Kidney (tissue), 13 donors: ENCODE measurements at regions not wholly inside any gene's neighbourhood (a gene's known extent, or its start where the extent isn't known, plus 50 kb on each side); places are given as distances from the start of the nearest gene placed in this dataset.

Experiments used
- DNase-seq, 5 donors: peaks; one replicate each; pipeline ENCODE4 v3.0.0-alpha.2; 2013 to 2020
- FAIRE-seq: peaks from 2 replicates; lab custom pipeline; 2012; peaks lifted over from hg19 to GRCh38; lab: Jason Lieb, UNC
- H3K27ac ChIP-seq, 2 donors: one replicate each; pipeline ENCODE4 v1.7.0; 2013; ENCODE audit warnings: low read depth in 2 of 2, low read length in 2 of 2, inconsistent platforms in 1 of 2
- H3K27me3 ChIP-seq: one replicate; pipeline ENCODE4 v1.7.1; 2013; ENCODE audit warnings: low read length, inconsistent platforms; ENCODE audit not compliant: control insufficient read depth, insufficient read depth
- H3K36me3 ChIP-seq, 3 donors: one replicate each; pipeline versions ENCODE4 v1.7.0 to v1.7.1; 2013; ENCODE audit warnings: low read length in 3 of 3, control low read depth in 1 of 3, inconsistent platforms in 1 of 3; ENCODE audit not compliant: insufficient read depth in 3 of 3, control insufficient read depth in 2 of 3
- H3K4me1 ChIP-seq, 3 donors: one replicate each; pipeline versions ENCODE4 v1.7.0 to v1.7.1; 2013; ENCODE audit warnings: low read length in 3 of 3, inconsistent platforms in 1 of 3, low read depth in 1 of 3; ENCODE audit not compliant: control insufficient read depth in 2 of 3, insufficient read depth in 2 of 3
- H3K4me3 ChIP-seq, 3 donors: one replicate each; pipeline versions ENCODE4 v1.7.0 to v1.8.1; 2013; ENCODE audit warnings: low read length in 3 of 3, control low read depth in 1 of 3, inconsistent platforms in 1 of 3
- H3K9ac ChIP-seq, 3 donors: one replicate each; pipeline versions ENCODE4 v1.7.0 to v1.7.1; 2013; ENCODE audit warnings: low read length in 3 of 3, control low read depth in 1 of 3, inconsistent platforms in 1 of 3
- H3K9me3 ChIP-seq, 3 donors: one replicate each; pipeline versions ENCODE4 v1.7.0 to v1.7.1; 2013; ENCODE audit warnings: low read length in 3 of 3, control low read depth in 1 of 3, inconsistent platforms in 1 of 3; ENCODE audit not compliant: control insufficient read depth in 2 of 3, insufficient read depth in 1 of 3
- intact Hi-C: fragments of 100-400 bp; cut with DNase I; formaldehyde crosslinking; loops from one replicate; pipeline ENCODE4 v1.11.1; 2022
- TF ChIP-seq, protein P1 (sequence below): IDR thresholded peaks from 3 replicates; pipeline ENCODE4 v1.5.1; 2012; ENCODE audit warnings: mild to moderate bottlenecking, moderate library complexity, borderline replicate concordance; ENCODE audit not compliant: insufficient read depth; ENCODE audit errors: extremely low read depth
- donor health status: control.
- donor health status: control.
- donor health status: control.
- donor health status: control.
- donor health status: control.
- donor health status: DM: yes; HTN: yes; CAD: no.
- donor health status: Normal renal cell carcinoma (clear cell type).

GRCh38 chr17:77771587-77771986 is 186.9 kb upstream of the TNRC6C start:
- TF ChIP-seq, protein P1, sequence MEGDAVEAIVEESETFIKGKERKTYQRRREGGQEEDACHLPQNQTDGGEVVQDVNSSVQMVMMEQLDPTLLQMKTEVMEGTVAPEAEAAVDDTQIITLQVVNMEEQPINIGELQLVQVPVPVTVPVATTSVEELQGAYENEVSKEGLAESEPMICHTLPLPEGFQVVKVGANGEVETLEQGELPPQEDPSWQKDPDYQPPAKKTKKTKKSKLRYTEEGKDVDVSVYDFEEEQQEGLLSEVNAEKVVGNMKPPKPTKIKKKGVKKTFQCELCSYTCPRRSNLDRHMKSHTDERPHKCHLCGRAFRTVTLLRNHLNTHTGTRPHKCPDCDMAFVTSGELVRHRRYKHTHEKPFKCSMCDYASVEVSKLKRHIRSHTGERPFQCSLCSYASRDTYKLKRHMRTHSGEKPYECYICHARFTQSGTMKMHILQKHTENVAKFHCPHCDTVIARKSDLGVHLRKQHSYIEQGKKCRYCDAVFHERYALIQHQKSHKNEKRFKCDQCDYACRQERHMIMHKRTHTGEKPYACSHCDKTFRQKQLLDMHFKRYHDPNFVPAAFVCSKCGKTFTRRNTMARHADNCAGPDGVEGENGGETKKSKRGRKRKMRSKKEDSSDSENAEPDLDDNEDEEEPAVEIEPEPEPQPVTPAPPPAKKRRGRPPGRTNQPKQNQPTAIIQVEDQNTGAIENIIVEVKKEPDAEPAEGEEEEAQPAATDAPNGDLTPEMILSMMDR: no peak
- H3K9me3 ChIP-seq: no peaks in the 10 kb centered on the region
- H3K4me3 ChIP-seq: no peak overlapping the region
- H3K27ac ChIP-seq: no peak overlapping the region
- H3K36me3 ChIP-seq: no peaks in the 10 kb centered on the region
- no peak overlapping the region for H3K9ac ChIP-seq
- FAIRE-seq (no peak), DNase-seq (no peak)
- no peaks in the 10 kb centered on the region for H3K27me3 ChIP-seq
- H3K4me1 ChIP-seq: no peaks in the 10 kb centered on the region
- intact Hi-C loops: no loop called here

- FAIRE-seq (no peak), DNase-seq (no peak)
- Histone ChIP-seq H3K36me3 (no peaks in the 10 kb centered on the region), H3K27me3 (no peaks in the 10 kb centered on the region), H3K4me1 (no peaks in the 10 kb centered on the region), H3K9ac (no peak overlapping the region), H3K4me3 (no peak overlapping the region), H3K9me3 (no peaks in the 10 kb centered on the region), H3K27ac (no peak overlapping the region)
- intact Hi-C loops: no loop called here
- TF ChIP-seq, protein P1: no peak
Observed at GRCh38 chr17:77771998-77772397, 186.5 kb upstream of the TNRC6C start.

- Histone ChIP-seq H3K9ac (no peak overlapping the region), H3K27ac (no peak overlapping the region), H3K9me3 (no peaks in the 10 kb centered on the region), H3K4me1 (no peaks in the 10 kb centered on the region), H3K36me3 (no peaks in the 10 kb centered on the region), H3K27me3 (no peaks in the 10 kb centered on the region), H3K4me3 (no peak overlapping the region)
- TF ChIP-seq, protein P1: peak; percentile 25
- peak in 3 of 5 donors; percentile 37 to 73 (median 39) for DNase-seq
- intact Hi-C loops: no loop called here
- no peak for FAIRE-seq
Observed at GRCh38 chr17:77772461-77772897, 186.0 kb upstream of the TNRC6C start.

DNA sequence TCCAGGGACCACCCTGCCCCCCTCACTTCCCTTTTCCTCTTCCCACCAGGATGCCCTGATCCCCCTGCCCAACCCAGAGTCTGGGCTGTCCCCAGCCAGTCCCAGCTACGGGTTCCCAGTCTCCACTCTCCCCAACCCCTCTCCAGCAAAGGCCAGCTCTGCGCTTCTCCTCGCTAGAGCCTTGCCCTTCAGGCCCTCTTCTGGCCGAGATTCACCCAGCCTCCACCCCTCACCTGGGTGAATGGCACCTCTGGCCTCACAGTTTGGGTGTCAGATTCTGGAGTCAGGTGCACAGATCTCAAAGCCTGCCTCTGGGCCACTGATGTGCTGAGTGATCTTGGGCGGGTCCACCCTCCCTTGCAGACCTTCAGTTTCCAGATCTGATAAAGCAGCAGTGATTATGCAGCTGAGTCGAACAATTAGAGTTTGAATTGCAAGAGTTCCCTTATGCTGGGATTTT is 185.6 kb upstream of the TNRC6C start:
- DNase-seq: no peak
- no peaks in the 10 kb centered on the region for H3K27me3 ChIP-seq
- no peaks in the 10 kb centered on the region for H3K36me3 ChIP-seq
- FAIRE-seq: no peak
- TF ChIP-seq, protein P1: no peak
- H3K4me1 ChIP-seq: no peaks in the 10 kb centered on the region
- H3K9me3 ChIP-seq: no peaks in the 10 kb centered on the region
- H3K9ac ChIP-seq: no peak overlapping the region
- H3K27ac ChIP-seq: no peak overlapping the region
- H3K4me3 ChIP-seq: no peak overlapping the region
- intact Hi-C loops: no loop called here
